IMR-90 (cell line): ENCODE measurements at regions not wholly inside any gene's neighbourhood (a gene's known extent, or its start where the extent isn't known, plus 50 kb on each side); places are given as distances from the start of the nearest gene placed in this dataset.

ENCODE experiments used
- ATAC-seq: fragments of 200-7000 bp; cut with Tn5 transposase; 2 replicates; pipeline ENCODE4 v1.9.1; 2020; ENCODE audit warnings: low read depth, mild to moderate bottlenecking, moderate library complexity
- BruUV-seq: library from RNA; stranded (reverse); fragments of 400-500 nt; replicated peaks from 2 replicates; lab custom pipeline; 2021; lab: Mats Ljungman, UMichigan
- CTCF ChIA-PET: fragments of 300-600 bp; formaldehyde crosslinking; extraction: SDS; loops from one replicate; lab custom pipeline; 2021; ENCODE audit warnings: antibody characterized with exemption; lab: Yijun Ruan, JAX
- POLR2A ChIA-PET: fragments of 300-600 bp; sonication (Branson Sonifier 250); formaldehyde crosslinking; loops from one replicate; lab custom pipeline; 2022; ENCODE audit warnings: antibody characterized with exemption; ENCODE audit not compliant: unreplicated experiment; lab: Charles Lee
- DNase-seq: peaks from one replicate; pipeline ENCODE4 v3.0.0; 2013
- H2AFZ ChIP-seq: replicated peaks from 2 replicates; pipeline ENCODE3; 2013; ENCODE audit warnings: low read length, mild to moderate bottlenecking; ENCODE audit not compliant: poor library complexity
- H2AK5ac ChIP-seq: 2 replicates; pipeline ENCODE4 v1.6.1; 2013; ENCODE audit warnings: low read depth, low read length, inconsistent platforms
- H2AK9ac ChIP-seq: replicated peaks from 2 replicates; pipeline ENCODE3; 2013; ENCODE audit warnings: mild to moderate bottlenecking, low read depth, low read length, moderate library complexity; ENCODE audit not compliant: poor library complexity
- H2BK120ac ChIP-seq: 2 replicates; pipeline ENCODE4 v1.6.1; 2013; ENCODE audit warnings: low read depth, low read length, inconsistent platforms
- H2BK15ac ChIP-seq: 3 replicates; pipeline ENCODE4 v1.6.1; 2013; ENCODE audit warnings: low read depth, low read length, inconsistent platforms
- H2BK20ac ChIP-seq: 2 replicates; pipeline ENCODE4 v1.6.1; 2013; ENCODE audit warnings: low read depth, mild to moderate bottlenecking, inconsistent platforms, low read length, moderate library complexity
- H2BK5ac ChIP-seq: 2 replicates; pipeline ENCODE4 v1.6.1; 2013; ENCODE audit warnings: mild to moderate bottlenecking, low read depth, low read length, inconsistent platforms; ENCODE audit not compliant: poor library complexity, severe bottlenecking
- H3K14ac ChIP-seq: replicated peaks from 2 replicates; pipeline ENCODE4 v1.6.1; 2013; ENCODE audit warnings: low read depth, low read length, inconsistent platforms
- H3K18ac ChIP-seq: 2 replicates; pipeline ENCODE4 v1.6.1; 2013; ENCODE audit warnings: low read depth, low read length, control low read depth
- H3K23ac ChIP-seq: 2 replicates; pipeline ENCODE4 v1.6.1; 2013; ENCODE audit warnings: low read depth, low read length, inconsistent platforms
- H3K27ac ChIP-seq: 2 replicates; pipeline ENCODE4 v1.5.1; 2013; ENCODE audit warnings: mild to moderate bottlenecking, control low read depth, low read length; ENCODE audit not compliant: insufficient read depth
- H3K27me3 ChIP-seq: 2 replicates; pipeline ENCODE4 v1.6.1; 2013; ENCODE audit warnings: low read length; ENCODE audit not compliant: control insufficient read depth, insufficient read depth
- H3K36me3 ChIP-seq: 2 replicates; pipeline ENCODE4 v1.6.1; 2013; ENCODE audit warnings: low read length, mixed read lengths; ENCODE audit not compliant: control insufficient read depth, insufficient read depth
- H3K4ac ChIP-seq: 2 replicates; pipeline ENCODE4 v1.6.1; 2013; ENCODE audit warnings: low read depth, low read length, inconsistent platforms
- H3K4me1 ChIP-seq: 2 replicates; pipeline ENCODE4 v1.6.1; 2013; ENCODE audit warnings: low read length, mixed read lengths; ENCODE audit not compliant: control insufficient read depth, insufficient read depth
- H3K4me2 ChIP-seq: 2 replicates; pipeline ENCODE4 v1.6.1; 2013; ENCODE audit warnings: low read depth, mild to moderate bottlenecking, control low read depth, low read length, moderate library complexity
- H3K4me3 ChIP-seq: 2 replicates; pipeline ENCODE4 v1.5.1; 2013; ENCODE audit warnings: low read depth, mild to moderate bottlenecking, control low read depth, low read length, moderate library complexity; ENCODE audit not compliant: insufficient read depth
- H3K56ac ChIP-seq: 2 replicates; pipeline ENCODE4 v1.6.1; 2013; ENCODE audit warnings: low read length, inconsistent platforms; ENCODE audit not compliant: insufficient read depth; ENCODE audit errors: extremely low read depth
- H3K79me1 ChIP-seq, 2 experiments: 2 replicates each; pipeline ENCODE4 v1.6.1; 2013; ENCODE audit warnings: low read length in 2 of 2, inconsistent platforms in 1 of 2, low read depth in 1 of 2
- H3K9ac ChIP-seq: 2 replicates; pipeline ENCODE4 v1.6.1; 2013; ENCODE audit warnings: low read depth, low read length, control low read depth
- H3K9me1 ChIP-seq: 2 replicates; pipeline ENCODE4 v1.6.1; 2013; ENCODE audit warnings: low read length, inconsistent platforms; ENCODE audit not compliant: insufficient read depth
- H3K9me3 ChIP-seq: 2 replicates; pipeline ENCODE4 v1.6.1; 2013; ENCODE audit warnings: low read length; ENCODE audit not compliant: control insufficient read depth, insufficient read depth
- H4K20me1 ChIP-seq: 2 replicates; pipeline ENCODE4 v1.6.1; 2013; ENCODE audit warnings: low read length, inconsistent platforms; ENCODE audit not compliant: insufficient read depth
- H4K5ac ChIP-seq: 2 replicates; pipeline ENCODE4 v1.6.1; 2013; ENCODE audit warnings: mild to moderate bottlenecking, low read depth, low read length, control low read depth
- H4K8ac ChIP-seq, 2 experiments: 2 replicates each; pipeline ENCODE4 v1.6.1; 2013; ENCODE audit warnings: low read depth in 2 of 2, low read length in 2 of 2, control low read depth in 1 of 2, inconsistent platforms in 1 of 2
- H4K91ac ChIP-seq: 2 replicates; pipeline ENCODE4 v1.6.1; 2013; ENCODE audit warnings: low read depth, low read length, inconsistent platforms; ENCODE audit not compliant: insufficient read depth
- MAFK ChIP-seq: IDR thresholded peaks from 2 replicates; pipeline ENCODE4 v1.6.1; 2012; ENCODE audit warnings: low read depth, low read length, improper control_type of control experiment
- MXI1 ChIP-seq: IDR thresholded peaks from 2 replicates; pipeline ENCODE4 v1.6.1; 2012; ENCODE audit warnings: low read depth, mild to moderate bottlenecking, low read length, moderate library complexity, borderline replicate concordance
- NFE2L2 ChIP-seq: fragments of 150-350 bp; IDR thresholded peaks from 2 replicates; pipeline ENCODE4 v1.6.1; 2016; ENCODE audit warnings: low read depth, mild to moderate bottlenecking, low read length
- POLR2A ChIP-seq: IDR thresholded peaks from 2 replicates; pipeline ENCODE4 v1.6.1; 2012; ENCODE audit warnings: mild to moderate bottlenecking, low read depth, low read length
- RCOR1 ChIP-seq: IDR thresholded peaks from 2 replicates; pipeline ENCODE4 v1.6.1; 2012; ENCODE audit warnings: mild to moderate bottlenecking, low read length, improper control_type of control experiment; ENCODE audit not compliant: insufficient replicate concordance
- WGBS, 2 experiments: methylation state at CpG; one replicate each; pipeline versions ENCODE4 v1.1.5 to v1.1.7; 2013; ENCODE audit warnings: missing lambda C conversion rate in 2 of 2; ENCODE audit not compliant: insufficient read length in 1 of 2; ENCODE audit errors: extremely low coverage in 2 of 2; 5-methylcytosine and 5-hydroxymethylcytosine counted together
- dilution Hi-C: fragments of 300-500 bp; cut with HindIII; formaldehyde crosslinking; loops from one replicate; pipeline ENCODE4 v1.14.3; 2018; ENCODE audit warnings: low sequenced_read_pairs; ENCODE audit not compliant: unreplicated experiment
- in situ Hi-C: fragments of 300-500 bp; cut with MboI; formaldehyde crosslinking; loops from 3 replicates; pipeline ENCODE4 v1.14.3; 2019; ENCODE audit warnings: low sequenced_read_pairs, inconsistent platforms, mixed read lengths
- intact Hi-C: fragments of 100-400 bp; cut with micrococcal nuclease; formaldehyde crosslinking; loops from 2 replicates; pipeline ENCODE4 v1.10.0; 2022
- TF ChIP-seq, protein P1 (sequence below): conservative IDR thresholded peaks from 2 replicates; pipeline ENCODE4 v1.5.1; 2012; ENCODE audit warnings: mild to moderate bottlenecking, low read depth, low read length, improper control_type of control experiment

DNA sequence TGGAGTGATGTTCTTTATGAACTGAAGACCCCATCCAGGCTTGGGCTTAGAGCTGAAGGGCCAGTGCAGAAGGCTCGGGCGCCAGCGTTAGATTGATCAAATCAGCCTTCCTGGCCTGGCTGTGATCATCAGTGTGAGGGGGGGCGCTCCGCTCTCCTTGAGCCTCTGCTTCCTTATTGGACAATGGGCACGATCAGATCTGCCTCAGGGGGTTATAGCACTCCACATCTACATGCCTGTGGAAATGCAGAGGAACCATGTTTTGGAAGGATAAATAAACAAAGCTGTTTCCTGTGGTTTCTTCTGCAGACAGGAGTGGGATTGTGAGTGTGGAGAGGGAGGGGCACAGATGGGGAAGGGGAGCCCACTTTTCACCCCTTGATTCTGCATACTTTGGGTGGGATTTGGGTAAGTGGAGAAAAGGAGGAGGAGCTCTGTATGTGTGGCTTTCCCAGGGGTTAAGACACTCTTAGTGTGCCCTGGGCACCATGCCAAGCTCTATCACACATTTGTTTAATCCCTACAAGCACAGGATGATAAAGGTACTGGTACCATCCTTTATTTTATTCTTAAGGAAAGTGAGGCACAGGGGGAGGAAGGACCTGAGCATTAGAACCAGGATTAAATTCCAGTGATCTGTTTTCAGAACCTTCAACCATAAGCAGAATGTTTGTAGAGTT lies 150.5 kb downstream of the EN1 start:
- peak; percentile 1 for DNase-seq

More for the DNA sequence above, 150.5 kb downstream of the EN1 start:
- Histone ChIP-seq H3K9me1 (peaks cover 7% of the 10 kb centered on the region; the same call in 1 of the 2 replicates), H4K91ac (no peak overlapping the region), H3K4me1 (peaks cover 1% of the 10 kb centered on the region; the same call in 1 of the 2 replicates), H2BK120ac (no peak overlapping the region), H2AK9ac (no peak overlapping the region), H2AK5ac (no peak overlapping the region), H3K9ac (no peak overlapping the region), H3K18ac (no peak overlapping the region), H4K5ac (no peak overlapping the region), H2BK5ac (no peak overlapping the region), H3K4me2 (no peak overlapping the region), H3K4ac (no peak overlapping the region), H3K9me3 (no peaks in the 10 kb centered on the region), H3K4me3 (no peak overlapping the region), H3K14ac (no peak overlapping the region), H3K36me3 (no peaks in the 10 kb centered on the region), H3K27me3 (no peaks in the 10 kb centered on the region; the same call in 1 of the 2 replicates), H4K8ac (no peak overlapping the region), H2BK15ac (no peak overlapping the region), H2BK20ac (no peak overlapping the region), H2AFZ (no peak overlapping the region), H3K56ac (no peak overlapping the region), H3K79me1 (no peaks in the 10 kb centered on the region), H3K27ac (no peak overlapping the region), H4K20me1 (no peaks in the 10 kb centered on the region), H3K23ac (no peak overlapping the region)
- in situ Hi-C loops (no loop called here), dilution Hi-C loops (no loop called here), intact Hi-C loops (no loop called here)
- ChIA-PET POLR2A (no interaction called here), CTCF (no interaction called here)
- BruUV-seq, result no TSS peak
- no CpG with 5 or more reads among the region's 6 CpGs for WGBS, 2 experiments
- TF ChIP-seq, protein P1, sequence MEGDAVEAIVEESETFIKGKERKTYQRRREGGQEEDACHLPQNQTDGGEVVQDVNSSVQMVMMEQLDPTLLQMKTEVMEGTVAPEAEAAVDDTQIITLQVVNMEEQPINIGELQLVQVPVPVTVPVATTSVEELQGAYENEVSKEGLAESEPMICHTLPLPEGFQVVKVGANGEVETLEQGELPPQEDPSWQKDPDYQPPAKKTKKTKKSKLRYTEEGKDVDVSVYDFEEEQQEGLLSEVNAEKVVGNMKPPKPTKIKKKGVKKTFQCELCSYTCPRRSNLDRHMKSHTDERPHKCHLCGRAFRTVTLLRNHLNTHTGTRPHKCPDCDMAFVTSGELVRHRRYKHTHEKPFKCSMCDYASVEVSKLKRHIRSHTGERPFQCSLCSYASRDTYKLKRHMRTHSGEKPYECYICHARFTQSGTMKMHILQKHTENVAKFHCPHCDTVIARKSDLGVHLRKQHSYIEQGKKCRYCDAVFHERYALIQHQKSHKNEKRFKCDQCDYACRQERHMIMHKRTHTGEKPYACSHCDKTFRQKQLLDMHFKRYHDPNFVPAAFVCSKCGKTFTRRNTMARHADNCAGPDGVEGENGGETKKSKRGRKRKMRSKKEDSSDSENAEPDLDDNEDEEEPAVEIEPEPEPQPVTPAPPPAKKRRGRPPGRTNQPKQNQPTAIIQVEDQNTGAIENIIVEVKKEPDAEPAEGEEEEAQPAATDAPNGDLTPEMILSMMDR, result no peak
- TF ChIP-seq MXI1, result no peak
- no peak for TF ChIP-seq RCOR1
- TF ChIP-seq MAFK, result no peak
- no peak for TF ChIP-seq NFE2L2
- no peak for TF ChIP-seq POLR2A
- no peak for ATAC-seq
